ENCODE measurements at regions not wholly inside any gene's neighbourhood (a gene's known extent, or its start where the extent isn't known, plus 50 kb on each side); places are given as distances from the start of the nearest gene placed in this dataset.

DNA sequence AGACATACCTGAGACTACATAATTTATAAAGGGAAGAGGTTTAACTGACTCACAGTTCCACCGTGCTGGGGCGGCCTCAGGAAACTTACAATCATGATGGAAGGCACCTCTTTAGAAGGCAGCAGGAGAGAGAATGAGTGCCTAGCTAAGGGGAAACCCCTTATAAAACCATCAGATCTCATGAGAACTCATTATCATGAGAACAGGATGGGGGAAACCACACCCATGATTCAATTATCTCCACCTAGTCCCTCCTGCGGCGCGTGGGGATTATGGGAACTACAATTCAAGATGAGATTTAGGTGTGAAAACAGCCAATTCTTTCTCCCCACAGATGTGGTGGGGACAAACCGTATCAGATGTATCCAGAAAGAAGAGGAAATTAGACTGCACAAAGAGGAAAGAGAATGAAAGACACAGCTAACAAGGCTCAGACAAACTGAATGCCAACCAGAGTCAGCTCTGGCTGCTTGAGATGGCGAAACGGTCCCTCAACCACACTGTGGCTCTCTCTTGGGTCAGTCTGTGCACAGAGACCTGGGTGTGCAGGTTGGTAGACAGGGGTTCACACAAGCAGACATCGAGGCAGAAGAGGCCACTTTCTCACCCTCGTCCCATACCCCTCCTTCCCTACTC, 375.6 kb downstream of the SFMBT2 start:
- Histone ChIP-seq H3K27me3 (no peaks in the 10 kb centered on the region), H3K4me1 (ENCODE audit: insufficient read depth) (no peaks in the 10 kb centered on the region), H3K4me3 (no peak overlapping the region), H3K36me3 (no peaks in the 10 kb centered on the region), H3K27ac (no peak overlapping the region), H3K9me3 (no peaks in the 10 kb centered on the region)
- intact Hi-C loops (cut with DNase I) = no loop called here
- DNase-seq = no peak
- no peak for TF ChIP-seq POLR2A (IDR thresholded peaks at IDR 0.05)
- no peak for TF ChIP-seq EP300 (IDR thresholded peaks at IDR 0.05)
- TF ChIP-seq, protein P1, sequence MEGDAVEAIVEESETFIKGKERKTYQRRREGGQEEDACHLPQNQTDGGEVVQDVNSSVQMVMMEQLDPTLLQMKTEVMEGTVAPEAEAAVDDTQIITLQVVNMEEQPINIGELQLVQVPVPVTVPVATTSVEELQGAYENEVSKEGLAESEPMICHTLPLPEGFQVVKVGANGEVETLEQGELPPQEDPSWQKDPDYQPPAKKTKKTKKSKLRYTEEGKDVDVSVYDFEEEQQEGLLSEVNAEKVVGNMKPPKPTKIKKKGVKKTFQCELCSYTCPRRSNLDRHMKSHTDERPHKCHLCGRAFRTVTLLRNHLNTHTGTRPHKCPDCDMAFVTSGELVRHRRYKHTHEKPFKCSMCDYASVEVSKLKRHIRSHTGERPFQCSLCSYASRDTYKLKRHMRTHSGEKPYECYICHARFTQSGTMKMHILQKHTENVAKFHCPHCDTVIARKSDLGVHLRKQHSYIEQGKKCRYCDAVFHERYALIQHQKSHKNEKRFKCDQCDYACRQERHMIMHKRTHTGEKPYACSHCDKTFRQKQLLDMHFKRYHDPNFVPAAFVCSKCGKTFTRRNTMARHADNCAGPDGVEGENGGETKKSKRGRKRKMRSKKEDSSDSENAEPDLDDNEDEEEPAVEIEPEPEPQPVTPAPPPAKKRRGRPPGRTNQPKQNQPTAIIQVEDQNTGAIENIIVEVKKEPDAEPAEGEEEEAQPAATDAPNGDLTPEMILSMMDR (IDR thresholded peaks at IDR 0.05) = no peak
- 79 to 90% (median 80%) methylated on average over 10 of the region's 10 CpGs for WGBS, 3 donors

GRCh38 chr10:7033031-7033430, 377.8 kb downstream of the SFMBT2 start:
- H3K4me1 ChIP-seq (ENCODE audit: insufficient read depth) = no peaks in the 10 kb centered on the region
- H3K27ac ChIP-seq = no peak overlapping the region
- no peaks in the 10 kb centered on the region for H3K9me3 ChIP-seq
- no peaks in the 10 kb centered on the region for H3K27me3 ChIP-seq
- TF ChIP-seq POLR2A (IDR thresholded peaks at IDR 0.05) (no peak), EP300 (IDR thresholded peaks at IDR 0.05) (no peak)
- TF ChIP-seq, protein P1 (IDR thresholded peaks at IDR 0.05) = no peak
- intact Hi-C loops (cut with DNase I) = no loop called here
- H3K4me3 ChIP-seq = no peak overlapping the region
- WGBS, 3 donors = 87 to 93% (median 88%) methylated on average over 1 of the region's 1 CpG
- no peaks in the 10 kb centered on the region for H3K36me3 ChIP-seq
- no peak for DNase-seq

GRCh38 chr10:7030134-7030855, 380.5 kb downstream of the SFMBT2 start:
- intact Hi-C loops (cut with DNase I) = no loop called here
- H3K27ac ChIP-seq = no peak overlapping the region
- no peaks in the 10 kb centered on the region for H3K9me3 ChIP-seq
- H3K4me1 ChIP-seq (ENCODE audit: insufficient read depth) = no peaks in the 10 kb centered on the region
- WGBS, 3 donors = 82 to 92% (median 89%) methylated on average over 5 of the region's 5 CpGs
- H3K36me3 ChIP-seq = no peaks in the 10 kb centered on the region
- H3K27me3 ChIP-seq = no peaks in the 10 kb centered on the region
- DNase-seq = no peak
- H3K4me3 ChIP-seq = no peak overlapping the region
- TF ChIP-seq EP300 (IDR thresholded peaks at IDR 0.05) = no peak
- TF ChIP-seq, protein P1 (IDR thresholded peaks at IDR 0.05) = no peak
- TF ChIP-seq POLR2A (IDR thresholded peaks at IDR 0.05) = no peak

DNA sequence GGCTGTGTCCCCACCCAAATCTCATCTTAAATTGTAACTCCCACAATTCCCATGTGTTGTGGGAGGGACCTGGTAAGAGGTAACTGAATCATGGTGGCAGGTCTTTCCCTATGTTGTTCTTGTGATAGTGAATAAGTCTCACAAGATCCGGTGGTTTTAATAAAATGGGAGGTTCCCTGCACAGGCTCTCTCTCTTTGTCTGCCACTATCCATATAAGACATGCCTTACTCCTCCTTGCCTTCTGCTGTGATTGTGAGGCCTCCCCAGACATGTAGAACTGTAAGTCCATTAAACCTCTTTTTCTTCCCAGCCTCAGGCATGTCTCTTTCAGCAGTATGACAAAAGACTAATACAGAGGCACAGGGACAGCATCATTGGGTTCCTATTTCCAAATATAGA, 381.2 kb downstream of the SFMBT2 start:
- 0 to 46% (median 43%) methylated on average over 1 of the region's 1 CpG for WGBS, 3 donors
- Histone ChIP-seq H3K27me3 (no peaks in the 10 kb centered on the region), H3K27ac (no peak overlapping the region), H3K4me3 (no peak overlapping the region), H3K9me3 (no peaks in the 10 kb centered on the region), H3K36me3 (no peaks in the 10 kb centered on the region), H3K4me1 (ENCODE audit: insufficient read depth) (no peaks in the 10 kb centered on the region)
- intact Hi-C loops (cut with DNase I) = no loop called here
- no peak for DNase-seq
- TF ChIP-seq EP300 (IDR thresholded peaks at IDR 0.05) (no peak), POLR2A (IDR thresholded peaks at IDR 0.05) (no peak)
- TF ChIP-seq, protein P1 (IDR thresholded peaks at IDR 0.05) = no peak
